C4-2B (cell line): ENCODE measurements at regions not wholly inside any gene's neighbourhood (a gene's known extent, or its start where the extent isn't known, plus 50 kb on each side); places are given as distances from the start of the nearest gene placed in this dataset.

Experiments used
- ZFX ChIP-seq: fragments of 450-650 bp; IDR thresholded peaks from 2 replicates; pipeline ENCODE4 v1.6.1; 2017
- TF ChIP-seq, protein P1 (sequence below): fragments of 450-650 bp; conservative IDR thresholded peaks from 2 replicates; pipeline ENCODE4 v1.5.1; 2017; ENCODE audit warnings: mild to moderate bottlenecking

DNA sequence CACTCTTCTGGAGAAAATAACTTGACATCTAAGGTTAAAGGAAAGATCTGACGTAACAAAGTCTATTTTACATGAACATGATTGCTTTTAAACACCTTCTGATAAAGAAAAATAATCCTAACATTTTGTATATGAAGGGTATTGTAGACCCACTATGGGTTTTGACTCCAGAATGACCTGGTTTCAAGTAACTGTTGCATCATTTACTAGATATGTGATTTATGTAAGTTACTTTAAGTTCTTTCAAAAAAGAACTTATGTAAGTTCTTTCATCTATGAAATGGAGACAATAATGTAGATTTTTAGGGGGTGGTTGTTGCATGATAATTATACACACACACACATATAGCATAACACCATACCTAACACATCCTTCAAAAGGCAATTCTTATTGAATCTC is 147.6 kb upstream of the MIR17HG start:
- TF ChIP-seq, protein P1, sequence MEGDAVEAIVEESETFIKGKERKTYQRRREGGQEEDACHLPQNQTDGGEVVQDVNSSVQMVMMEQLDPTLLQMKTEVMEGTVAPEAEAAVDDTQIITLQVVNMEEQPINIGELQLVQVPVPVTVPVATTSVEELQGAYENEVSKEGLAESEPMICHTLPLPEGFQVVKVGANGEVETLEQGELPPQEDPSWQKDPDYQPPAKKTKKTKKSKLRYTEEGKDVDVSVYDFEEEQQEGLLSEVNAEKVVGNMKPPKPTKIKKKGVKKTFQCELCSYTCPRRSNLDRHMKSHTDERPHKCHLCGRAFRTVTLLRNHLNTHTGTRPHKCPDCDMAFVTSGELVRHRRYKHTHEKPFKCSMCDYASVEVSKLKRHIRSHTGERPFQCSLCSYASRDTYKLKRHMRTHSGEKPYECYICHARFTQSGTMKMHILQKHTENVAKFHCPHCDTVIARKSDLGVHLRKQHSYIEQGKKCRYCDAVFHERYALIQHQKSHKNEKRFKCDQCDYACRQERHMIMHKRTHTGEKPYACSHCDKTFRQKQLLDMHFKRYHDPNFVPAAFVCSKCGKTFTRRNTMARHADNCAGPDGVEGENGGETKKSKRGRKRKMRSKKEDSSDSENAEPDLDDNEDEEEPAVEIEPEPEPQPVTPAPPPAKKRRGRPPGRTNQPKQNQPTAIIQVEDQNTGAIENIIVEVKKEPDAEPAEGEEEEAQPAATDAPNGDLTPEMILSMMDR = no peak
- no peak for TF ChIP-seq ZFX
